GM19035 (cell line): ENCODE measurements at regions not wholly inside any gene's neighbourhood (a gene's known extent, or its start where the extent isn't known, plus 50 kb on each side); places are given as distances from the start of the nearest gene placed in this dataset.

Experiments used
- ATAC-seq: cut with Tn5 transposase; IDR thresholded peaks from one replicate; pipeline ENCODE4 v1.9.1; 2021; ENCODE audit not compliant: unreplicated experiment

GRCh38 chr13:68368922-68369321, 1138.8 kb upstream of the PCDH9 start:
- ATAC-seq: no peak

- no peak for ATAC-seq
These were observed 1129.0 kb upstream of the PCDH9 start for GRCh38 chr13:68359105-68359504.

- no peak for ATAC-seq
These were observed 1128.2 kb upstream of the PCDH9 start for GRCh38 chr13:68358294-68358705.

- ATAC-seq: no peak
These were observed 1120.4 kb upstream of the PCDH9 start for GRCh38 chr13:68350554-68350953.

- ATAC-seq: no peak
These were observed 1117.1 kb upstream of the PCDH9 start for GRCh38 chr13:68347220-68347619.

- ATAC-seq: no peak
These were observed 1115.9 kb upstream of the PCDH9 start for GRCh38 chr13:68345963-68346531.

GRCh38 chr13:68323124-68323523, 1093.0 kb upstream of the PCDH9 start:
- ATAC-seq: no peak

- ATAC-seq: no peak
These were observed 1089.2 kb upstream of the PCDH9 start for GRCh38 chr13:68319384-68319783.

GRCh38 chr13:68304286-68304893, 1074.3 kb upstream of the PCDH9 start:
- ATAC-seq: no peak

- ATAC-seq: no peak
These were observed 1063.5 kb upstream of the PCDH9 start for GRCh38 chr13:68293631-68294030.

- ATAC-seq: no peak
These were observed 1062.5 kb upstream of the PCDH9 start for GRCh38 chr13:68292601-68293000.

- no peak for ATAC-seq
These were observed 1061.5 kb upstream of the PCDH9 start for GRCh38 chr13:68291595-68291994.

- ATAC-seq: no peak
These were observed 1045.6 kb upstream of the PCDH9 start for GRCh38 chr13:68275758-68276157.

GRCh38 chr13:68272652-68273051, 1042.5 kb upstream of the PCDH9 start:
- ATAC-seq: no peak

GRCh38 chr13:68264692-68265091, 1034.6 kb upstream of the PCDH9 start:
- no peak for ATAC-seq

- ATAC-seq: no peak
These were observed 1031.0 kb upstream of the PCDH9 start for GRCh38 chr13:68261105-68261504.

- ATAC-seq: no peak
These were observed 1027.1 kb upstream of the PCDH9 start for GRCh38 chr13:68257111-68257842.

GRCh38 chr13:68254151-68254550, 1024.0 kb upstream of the PCDH9 start:
- ATAC-seq: no peak

GRCh38 chr13:68234274-68234673, 1004.1 kb upstream of the PCDH9 start:
- no peak for ATAC-seq

GRCh38 chr13:68232351-68233130, 1002.4 kb upstream of the PCDH9 start:
- no peak for ATAC-seq

GRCh38 chr13:68214691-68215415, 984.7 kb upstream of the PCDH9 start:
- no peak for ATAC-seq
